HG03432 (cell line): ENCODE measurements at regions not wholly inside any gene's neighbourhood (a gene's known extent, or its start where the extent isn't known, plus 50 kb on each side); places are given as distances from the start of the nearest gene placed in this dataset.
"Not testable (repeated sequence)": the region's sequence is repeated elsewhere in the genome, so short reads cannot be mapped to it uniquely, and the experiment has no call there.

Experiments
- ATAC-seq: cut with Tn5 transposase; IDR thresholded peaks from one replicate; pipeline ENCODE4 v1.9.1; 2021; ENCODE audit warnings: mild to moderate bottlenecking, moderate library complexity; ENCODE audit not compliant: unreplicated experiment

- ATAC-seq: no peak
These were observed 492.6 kb upstream of the MAN1A1 start for GRCh38 chr6:119842191-119842590.

DNA sequence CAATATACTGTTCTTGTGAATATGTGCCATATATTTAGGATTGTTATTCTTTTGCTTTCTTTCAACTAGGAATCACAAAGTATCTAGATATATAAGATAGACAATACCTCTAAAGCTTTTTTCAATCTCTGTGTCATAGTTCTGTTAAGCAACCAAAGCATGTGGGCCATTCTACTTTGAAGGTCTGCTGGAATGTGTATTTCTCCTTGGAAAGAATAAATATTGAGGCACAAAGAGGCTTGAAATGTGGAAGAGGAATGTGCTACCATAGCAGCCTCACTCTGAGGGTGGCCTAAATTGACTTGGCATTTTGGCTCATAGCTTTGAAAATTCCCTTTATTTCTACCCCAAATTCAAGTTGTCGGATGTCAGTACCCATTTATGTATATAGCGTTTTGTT lies 488.5 kb upstream of the MAN1A1 start:
- no peak for ATAC-seq

DNA sequence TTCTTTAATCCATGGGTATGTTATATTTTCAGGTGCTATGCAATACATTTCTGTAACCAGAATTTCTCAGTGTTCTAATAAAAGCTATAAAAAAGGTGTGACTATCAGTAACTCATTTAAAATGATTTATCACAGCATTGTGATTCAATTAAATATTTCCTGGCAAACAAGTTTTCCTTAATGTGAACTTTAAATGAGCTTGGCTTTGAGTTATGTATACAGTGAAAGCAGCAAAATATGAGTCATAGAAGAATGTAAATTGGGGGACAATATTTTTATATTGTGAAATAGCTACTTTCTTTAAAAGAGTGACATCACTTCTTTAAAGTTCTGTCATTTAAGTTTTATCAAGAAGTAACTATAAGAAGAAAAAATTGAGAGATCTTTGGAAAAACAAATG lies 484.9 kb upstream of the MAN1A1 start:
- ATAC-seq: no peak

- ATAC-seq: no peak
These were observed 482.9 kb upstream of the MAN1A1 start for GRCh38 chr6:119832411-119832810.

- no peak for ATAC-seq
These were observed 481.1 kb upstream of the MAN1A1 start for GRCh38 chr6:119830494-119831295.

DNA sequence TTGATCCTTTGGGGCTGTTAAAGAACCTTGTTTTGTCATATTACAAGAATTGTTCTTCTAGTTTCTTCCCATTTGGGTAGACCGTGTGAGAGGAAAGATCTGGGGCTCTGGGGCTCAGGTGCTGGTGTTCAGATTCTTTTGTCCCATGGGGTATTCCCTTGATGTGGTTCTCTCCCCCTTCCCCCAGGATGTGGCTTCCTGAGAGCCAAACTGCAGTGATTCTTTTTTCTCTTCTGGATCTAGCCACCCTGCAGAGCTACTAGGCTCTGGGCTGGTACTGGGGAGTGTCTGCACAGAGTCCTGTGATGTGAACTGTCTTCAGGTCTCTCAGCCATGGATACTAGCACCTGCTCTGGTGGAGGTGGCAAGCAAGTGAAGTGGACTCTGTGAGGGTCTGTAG lies 480.5 kb upstream of the MAN1A1 start:
- ATAC-seq: no peak

- not testable (repeated sequence) for ATAC-seq
These were observed 479.9 kb upstream of the MAN1A1 start for GRCh38 chr6:119829499-119829898.

DNA sequence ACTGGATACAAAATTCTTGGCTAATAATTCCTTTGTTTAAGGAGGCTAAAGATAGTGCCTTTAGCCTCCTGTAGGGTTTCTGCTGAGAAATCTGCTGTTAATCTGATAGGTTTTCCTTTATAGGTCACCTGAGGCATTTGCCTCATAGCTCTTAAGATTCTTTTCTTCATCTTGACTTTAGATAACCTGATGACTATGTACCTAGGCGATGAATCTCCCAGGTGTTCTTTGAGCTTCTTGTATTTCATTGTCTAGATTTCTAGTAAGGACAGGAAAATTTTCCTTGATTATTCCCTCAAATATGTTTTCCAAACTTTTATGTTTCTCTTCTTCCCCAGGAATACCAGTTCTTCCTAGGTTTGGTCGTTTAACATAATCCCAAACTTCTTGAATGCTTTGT lies 479.4 kb upstream of the MAN1A1 start:
- ATAC-seq: no peak

DNA sequence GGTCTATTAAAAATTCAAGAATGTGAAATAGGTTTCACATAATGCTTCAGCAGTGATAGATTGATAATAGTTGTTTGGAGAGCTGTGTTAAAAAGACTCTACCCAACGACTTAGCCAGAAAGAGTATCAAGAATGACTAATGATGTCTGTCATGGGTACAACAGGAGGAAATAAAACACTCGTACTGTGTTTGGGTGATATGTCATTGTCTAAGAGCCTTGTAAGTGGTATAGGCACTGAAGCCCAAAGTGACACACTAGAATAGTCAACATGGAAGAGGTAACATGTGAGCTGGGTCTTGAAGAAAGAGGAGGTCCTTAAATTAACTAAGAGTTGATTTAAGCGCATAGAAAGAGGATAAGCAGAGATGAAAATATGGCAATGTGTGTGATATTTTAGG lies 471.8 kb upstream of the MAN1A1 start:
- ATAC-seq: no peak

- ATAC-seq: no peak
These were observed 469.3 kb upstream of the MAN1A1 start for GRCh38 chr6:119818876-119819275.

DNA sequence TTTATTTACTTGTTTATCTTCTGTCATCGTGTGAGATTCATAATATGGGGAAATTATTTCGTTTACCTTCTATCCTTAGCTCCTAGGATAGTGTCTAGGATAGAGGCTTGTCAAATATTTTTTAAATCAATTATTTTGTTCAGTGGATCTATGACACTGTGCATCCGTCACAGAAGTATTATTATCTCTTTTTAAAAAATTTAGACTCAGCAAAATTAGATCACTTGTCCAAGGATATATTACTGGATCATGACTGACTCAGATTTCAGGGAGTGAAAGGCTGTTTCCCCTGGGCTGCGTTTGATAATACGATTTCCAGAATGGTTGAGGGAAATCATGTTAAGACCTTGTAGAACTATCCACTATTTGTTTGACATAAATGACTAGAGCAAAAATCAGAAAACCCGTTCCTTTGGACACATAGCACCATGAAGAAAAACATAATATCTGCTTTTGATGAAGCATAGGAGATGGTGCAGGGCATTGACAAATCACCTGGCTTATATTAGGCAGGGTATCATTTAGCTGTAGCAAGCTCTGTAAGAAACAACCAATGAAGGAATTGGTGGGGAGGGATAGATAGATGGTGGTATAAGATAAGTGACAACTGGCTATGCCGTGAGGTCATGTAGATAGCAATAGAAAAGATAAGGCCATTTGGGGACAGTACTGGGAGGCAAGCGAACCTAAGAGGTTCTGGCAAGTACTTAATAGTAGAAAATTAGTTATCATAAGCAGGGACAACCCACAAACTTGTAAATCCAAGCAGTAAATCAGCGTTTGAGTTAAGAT lies 465.2 kb upstream of the MAN1A1 start:
- ATAC-seq: no peak

DNA sequence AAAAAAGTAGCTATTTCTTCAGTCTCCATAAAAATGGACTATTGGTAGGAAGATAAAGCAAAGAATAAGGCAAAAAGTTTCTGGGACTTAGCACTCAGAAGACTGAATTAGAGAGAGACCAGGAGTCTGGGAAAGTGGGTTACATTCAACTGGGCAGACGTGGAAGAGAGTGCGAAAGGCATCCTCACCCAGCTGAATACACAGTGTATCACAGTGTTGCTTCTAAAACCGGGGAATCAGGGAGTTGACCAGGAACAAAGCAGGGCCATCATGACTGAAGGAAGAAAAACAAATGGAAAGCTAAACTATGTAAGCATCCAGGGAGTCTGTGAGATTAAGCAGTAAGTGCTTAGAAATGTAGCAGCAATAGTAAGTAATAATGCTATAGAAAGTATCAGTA lies 452.9 kb upstream of the MAN1A1 start:
- no peak for ATAC-seq

DNA sequence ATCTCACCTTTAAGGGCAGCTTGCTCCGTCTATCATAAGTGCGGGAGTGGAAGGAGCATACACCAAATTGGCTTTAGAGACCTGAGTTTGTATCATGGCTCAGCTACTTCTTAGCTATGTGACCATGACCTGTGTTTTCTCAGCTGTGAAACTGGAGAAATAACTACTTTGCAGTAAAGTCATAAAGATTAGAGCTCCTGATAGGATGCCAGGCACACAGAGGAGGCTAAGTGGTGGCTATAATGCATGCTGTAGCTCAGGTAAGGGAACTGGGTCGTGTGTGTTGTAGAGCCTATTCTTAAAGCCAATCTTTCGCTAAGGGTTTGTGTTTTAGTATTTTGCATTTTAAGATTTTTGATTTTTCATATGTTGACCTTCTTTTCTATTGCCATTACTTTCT lies 451.5 kb upstream of the MAN1A1 start:
- ATAC-seq: no peak

- ATAC-seq: no peak
These were observed 451.0 kb upstream of the MAN1A1 start for GRCh38 chr6:119800526-119800925.

DNA sequence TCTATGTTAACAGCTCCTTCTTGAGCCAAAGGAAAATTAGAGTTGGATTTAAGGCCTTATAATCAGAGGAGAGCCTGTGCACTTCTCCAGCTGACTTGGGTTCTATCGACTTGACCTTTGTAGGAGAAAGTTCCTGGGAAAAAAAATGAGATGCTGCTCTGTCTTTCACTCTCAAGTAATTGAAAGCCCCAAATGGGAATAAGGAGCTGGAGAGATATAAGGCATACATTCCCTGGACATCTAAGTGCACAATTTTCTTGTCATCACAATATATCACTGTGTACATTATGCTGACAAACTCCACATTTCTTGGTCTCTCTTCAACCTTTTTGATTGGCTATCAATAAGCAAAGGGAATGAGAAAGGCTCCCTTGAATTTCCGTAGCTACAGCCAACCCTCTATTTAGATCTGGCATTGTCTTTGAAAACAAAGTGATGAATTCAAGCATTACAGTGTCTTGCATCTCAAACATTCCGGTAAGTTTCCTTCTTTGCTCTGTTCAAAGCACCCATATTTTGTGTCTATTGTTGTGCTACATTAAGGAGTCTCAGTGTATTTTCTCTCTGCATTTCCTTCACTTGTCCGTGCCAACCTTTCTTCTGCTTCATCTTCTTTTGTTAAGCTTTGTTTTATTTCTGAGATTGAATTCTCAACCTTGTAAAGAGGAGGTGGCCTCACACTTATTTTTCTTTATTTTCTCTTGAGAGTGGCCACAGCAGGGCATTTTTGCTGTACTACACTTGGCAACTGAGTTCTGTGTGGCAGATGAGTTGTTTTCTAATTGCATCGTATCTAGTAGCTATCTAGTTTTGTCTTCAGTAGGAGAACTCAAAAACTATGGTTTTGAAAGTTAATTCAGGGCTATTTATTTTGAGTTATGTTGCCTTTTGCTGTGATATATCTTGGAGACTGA lies 450.3 kb upstream of the MAN1A1 start:
- ATAC-seq: no peak

GRCh38 chr6:119791736-119792135 lies 442.2 kb upstream of the MAN1A1 start:
- no peak for ATAC-seq

DNA sequence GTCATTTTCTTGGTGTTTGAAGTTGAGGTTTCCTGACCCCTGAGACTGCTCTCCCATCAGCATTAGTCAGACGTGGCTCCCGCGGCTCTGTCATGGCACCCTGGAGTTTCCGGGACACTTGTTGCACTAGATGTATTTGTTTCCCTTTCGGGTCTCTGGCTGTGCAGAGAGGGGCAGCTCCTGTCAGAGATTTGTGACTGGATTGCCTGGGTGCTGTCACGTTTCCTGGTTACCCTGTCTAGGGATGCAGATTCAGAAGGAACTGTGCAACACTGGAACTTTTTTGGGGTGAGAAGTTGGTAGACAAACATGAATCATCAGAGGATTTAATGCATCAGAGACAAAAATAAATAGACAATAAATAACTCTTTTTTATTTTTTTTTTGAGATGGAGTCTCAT lies 431.8 kb upstream of the MAN1A1 start:
- no peak for ATAC-seq

GRCh38 chr6:119768201-119768600 lies 418.6 kb upstream of the MAN1A1 start:
- no peak for ATAC-seq

DNA sequence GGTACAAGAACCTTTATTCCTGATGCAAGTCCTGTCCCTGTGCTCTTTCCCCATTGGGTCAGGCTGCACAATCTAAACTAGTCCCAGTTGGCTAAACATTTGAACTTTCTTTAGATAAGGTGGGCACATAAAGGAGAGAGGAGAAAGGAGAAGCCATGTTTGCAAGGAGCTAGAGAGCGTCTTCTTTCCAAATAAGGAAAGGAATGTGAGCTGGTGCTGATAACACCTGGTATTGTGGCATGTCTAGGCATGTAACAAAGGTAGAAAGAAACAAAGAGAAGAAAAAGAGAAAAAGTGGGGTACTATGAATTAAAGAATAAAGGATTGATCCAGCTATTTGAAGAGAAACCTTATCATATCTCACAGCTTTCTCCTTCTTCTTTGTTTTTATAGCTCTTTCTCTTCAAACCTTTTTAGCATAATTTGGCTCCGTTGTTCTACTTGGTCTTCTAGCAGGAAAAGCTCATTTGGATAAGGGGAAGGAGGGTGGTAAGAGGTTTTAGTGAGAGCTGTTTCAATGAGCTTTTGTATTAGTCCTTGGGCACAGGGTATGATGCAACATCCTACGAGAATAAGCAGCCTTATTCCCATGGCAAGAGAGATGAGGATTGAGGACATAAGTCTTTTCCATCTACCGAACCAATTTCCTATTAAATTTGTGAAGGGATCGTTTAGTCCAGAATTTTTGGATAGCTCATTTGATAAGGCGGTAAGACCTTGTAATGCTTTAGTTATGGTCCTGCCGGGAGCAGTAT lies 415.5 kb upstream of the MAN1A1 start:
- ATAC-seq: no peak

DNA sequence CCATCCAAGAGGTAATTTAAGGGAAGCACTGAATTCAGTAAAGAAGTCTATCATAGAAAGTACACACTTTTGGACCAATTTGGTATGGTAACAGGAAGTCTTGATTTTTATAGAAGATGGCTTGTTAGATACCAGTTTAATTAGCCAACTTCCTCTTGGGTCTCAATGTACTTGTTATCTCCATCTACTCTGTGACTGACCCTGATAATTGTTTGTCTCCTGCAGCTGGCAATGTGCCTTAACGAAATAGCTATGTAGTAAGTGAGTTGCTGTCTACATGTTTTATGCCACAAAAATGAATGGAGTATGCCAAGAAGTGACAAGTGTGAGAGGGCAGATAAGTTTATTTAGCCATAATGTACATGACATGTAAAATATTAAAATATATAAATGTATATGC lies 410.5 kb upstream of the MAN1A1 start:
- no peak for ATAC-seq

- ATAC-seq: no peak
These were observed 408.8 kb upstream of the MAN1A1 start for GRCh38 chr6:119758385-119758784.
